ENCODE measurements at regions not wholly inside any gene's neighbourhood (a gene's known extent, or its start where the extent isn't known, plus 50 kb on each side); places are given as distances from the start of the nearest gene placed in this dataset.

GRCh38 chr2:45145073-45145899 lies 136.0 kb upstream of the SIX2 start:
- DNase-seq (ENCODE audit: low read depth, low spot score) = no peak

- DNase-seq (ENCODE audit: low read depth, low spot score) = no peak
Observed at GRCh38 chr2:45141883-45142866, 132.9 kb upstream of the SIX2 start.

- no peak for DNase-seq (ENCODE audit: low read depth, low spot score)
Observed at GRCh38 chr2:45140675-45141074, 131.4 kb upstream of the SIX2 start.

GRCh38 chr2:45138904-45139303 lies 129.7 kb upstream of the SIX2 start:
- no peak for DNase-seq (ENCODE audit: low read depth, low spot score)

- DNase-seq (ENCODE audit: low read depth, low spot score) = no peak
Observed at GRCh38 chr2:45137966-45138695, 128.9 kb upstream of the SIX2 start.

- DNase-seq (ENCODE audit: low read depth, low spot score) = no peak
Observed at GRCh38 chr2:45134726-45135125, 125.5 kb upstream of the SIX2 start.

- no peak for DNase-seq (ENCODE audit: low read depth, low spot score)
Observed at GRCh38 chr2:45134014-45134413, 124.8 kb upstream of the SIX2 start.

GRCh38 chr2:45132551-45132950 lies 123.3 kb upstream of the SIX2 start:
- DNase-seq (ENCODE audit: low read depth, low spot score) = no peak

- DNase-seq (ENCODE audit: low read depth, low spot score) = no peak
Observed at GRCh38 chr2:45131587-45131986, 122.3 kb upstream of the SIX2 start.

GRCh38 chr2:45130736-45131135 lies 121.5 kb upstream of the SIX2 start:
- no peak for DNase-seq (ENCODE audit: low read depth, low spot score)

- DNase-seq (ENCODE audit: low read depth, low spot score) = no peak
Observed at GRCh38 chr2:45128580-45128997, 119.3 kb upstream of the SIX2 start.

GRCh38 chr2:45127891-45128290 lies 118.6 kb upstream of the SIX2 start:
- no peak for DNase-seq (ENCODE audit: low read depth, low spot score)

- DNase-seq (ENCODE audit: low read depth, low spot score) = no peak
Observed at GRCh38 chr2:45127321-45127720, 118.1 kb upstream of the SIX2 start.

GRCh38 chr2:45125232-45125631 lies 116.0 kb upstream of the SIX2 start:
- DNase-seq (ENCODE audit: low read depth, low spot score) = no peak

- DNase-seq (ENCODE audit: low read depth, low spot score) = no peak
Observed at GRCh38 chr2:45124456-45124855, 115.2 kb upstream of the SIX2 start.

- no peak for DNase-seq (ENCODE audit: low read depth, low spot score)
Observed at GRCh38 chr2:45123521-45124191, 114.4 kb upstream of the SIX2 start.

- no peak for DNase-seq (ENCODE audit: low read depth, low spot score)
Observed at GRCh38 chr2:45123065-45123464, 113.8 kb upstream of the SIX2 start.

- no peak for DNase-seq (ENCODE audit: low read depth, low spot score)
Observed at GRCh38 chr2:45121236-45121927, 112.1 kb upstream of the SIX2 start.

- DNase-seq (ENCODE audit: low read depth, low spot score) = no peak
Observed at GRCh38 chr2:45120546-45120945, 111.3 kb upstream of the SIX2 start.

GRCh38 chr2:45119855-45120254 lies 110.6 kb upstream of the SIX2 start:
- no peak for DNase-seq (ENCODE audit: low read depth, low spot score)

- no peak for DNase-seq (ENCODE audit: low read depth, low spot score)
Observed at GRCh38 chr2:45119038-45119437, 109.8 kb upstream of the SIX2 start.
